ENCODE measurements at regions not wholly inside any gene's neighbourhood (a gene's known extent, or its start where the extent isn't known, plus 50 kb on each side); places are given as distances from the start of the nearest gene placed in this dataset.

DNA sequence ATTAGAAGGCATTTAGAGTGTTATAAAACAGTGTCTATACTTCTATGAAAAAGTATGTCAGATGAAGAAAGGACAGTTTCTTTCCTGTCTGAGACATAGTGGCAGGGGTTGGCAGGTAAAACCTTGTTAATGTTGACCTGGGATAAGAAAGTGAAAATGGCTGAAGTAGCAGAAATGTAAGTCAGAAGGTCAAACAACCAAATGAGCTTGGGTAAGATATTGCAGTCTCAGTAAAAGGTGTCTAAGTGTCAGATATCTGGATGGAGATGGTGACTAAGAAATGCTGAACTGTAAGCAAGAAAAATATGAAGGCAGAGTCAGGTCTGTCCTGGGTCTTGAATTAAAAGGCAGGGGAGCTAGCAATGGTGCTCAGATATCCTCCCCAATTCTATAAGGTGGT lies 400.3 kb downstream of the CD109 start:
- no peak for DNase-seq (ENCODE audit: low spot score)

DNA sequence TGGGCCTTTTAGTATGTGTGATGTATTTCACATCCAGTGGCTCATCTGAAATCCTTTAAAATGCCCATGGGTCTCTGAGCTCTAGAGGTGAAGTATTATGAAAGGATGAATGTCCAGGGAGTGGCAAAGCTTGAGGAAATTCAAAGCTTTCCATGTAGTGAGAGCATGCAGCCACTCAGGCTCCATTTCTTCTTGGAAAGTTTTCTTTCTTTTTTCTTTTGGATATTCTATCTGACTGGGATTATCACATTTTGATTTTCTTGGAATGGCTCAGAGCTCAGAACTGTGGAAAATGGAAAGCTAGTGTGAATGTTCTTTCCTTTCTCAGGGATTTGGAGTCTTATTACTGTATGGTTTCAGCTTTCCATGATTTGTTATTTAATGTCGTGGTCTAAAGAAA lies 397.4 kb downstream of the CD109 start:
- no peak for DNase-seq (ENCODE audit: low spot score)

DNA sequence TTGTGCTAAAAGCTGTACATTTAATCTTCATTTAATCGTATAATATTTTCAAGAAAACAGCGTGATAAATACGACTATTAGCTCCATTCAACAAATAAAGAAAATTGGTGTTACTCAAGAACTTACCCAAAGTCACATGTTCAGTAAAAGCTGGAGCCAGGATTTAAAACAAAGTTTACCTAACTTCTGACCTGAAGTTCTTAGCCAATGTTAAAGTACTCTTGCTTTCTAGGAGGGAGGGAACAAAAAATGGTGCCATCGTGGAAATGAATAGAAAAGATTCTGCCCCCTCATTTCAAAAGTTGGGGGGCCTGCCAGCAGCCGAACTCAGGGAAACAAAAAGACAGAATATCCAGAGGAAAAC lies 395.8 kb downstream of the CD109 start:
- DNase-seq (ENCODE audit: low spot score) = no peak

GRCh38 chr6:74091136-74091793 lies 395.3 kb downstream of the CD109 start:
- peak; percentile 45 for DNase-seq (ENCODE audit: low spot score)

DNA sequence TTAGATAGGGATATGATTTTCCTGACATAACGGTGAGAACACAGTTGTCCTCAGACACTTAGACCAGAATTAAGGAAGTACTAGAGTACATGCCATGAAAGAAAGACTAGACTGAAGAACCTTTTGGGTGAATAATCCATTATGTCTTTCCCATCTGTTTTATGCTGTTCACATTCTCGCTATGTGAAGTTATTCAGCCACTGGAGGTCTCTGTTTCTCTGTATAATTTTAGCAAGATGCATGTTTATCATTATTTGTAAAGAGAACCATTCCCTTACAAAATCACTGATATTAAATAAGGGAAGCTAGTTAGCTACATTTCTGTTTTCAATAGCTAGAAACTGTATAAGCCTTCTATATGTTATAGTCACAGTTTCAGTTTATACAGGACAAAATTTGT lies 391.9 kb downstream of the CD109 start:
- DNase-seq (ENCODE audit: low spot score) = no peak

GRCh38 chr6:74075896-74076295 lies 379.9 kb downstream of the CD109 start:
- DNase-seq (ENCODE audit: low spot score) = no peak

GRCh38 chr6:74075323-74075722 lies 379.3 kb downstream of the CD109 start:
- DNase-seq (ENCODE audit: low spot score) = no peak

DNA sequence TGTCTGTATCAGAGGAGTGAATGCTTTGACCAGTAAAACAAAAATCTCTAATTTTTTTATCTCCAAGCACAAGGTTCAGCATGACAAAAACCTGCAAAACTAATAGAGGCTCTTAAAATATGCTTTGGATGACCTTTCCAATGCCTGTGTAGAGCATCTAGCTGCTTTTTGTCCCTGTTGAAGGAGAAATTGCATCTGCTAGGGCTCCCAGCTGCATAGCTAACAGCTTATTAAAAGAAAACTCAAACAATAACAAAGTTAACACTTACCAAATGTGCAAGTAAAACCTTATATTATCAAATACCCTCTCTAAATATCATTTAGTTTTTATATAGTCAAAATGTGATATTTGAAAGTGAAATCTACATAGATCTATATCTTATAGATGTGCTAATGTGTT lies 378.6 kb downstream of the CD109 start:
- no peak for DNase-seq (ENCODE audit: low spot score)

DNA sequence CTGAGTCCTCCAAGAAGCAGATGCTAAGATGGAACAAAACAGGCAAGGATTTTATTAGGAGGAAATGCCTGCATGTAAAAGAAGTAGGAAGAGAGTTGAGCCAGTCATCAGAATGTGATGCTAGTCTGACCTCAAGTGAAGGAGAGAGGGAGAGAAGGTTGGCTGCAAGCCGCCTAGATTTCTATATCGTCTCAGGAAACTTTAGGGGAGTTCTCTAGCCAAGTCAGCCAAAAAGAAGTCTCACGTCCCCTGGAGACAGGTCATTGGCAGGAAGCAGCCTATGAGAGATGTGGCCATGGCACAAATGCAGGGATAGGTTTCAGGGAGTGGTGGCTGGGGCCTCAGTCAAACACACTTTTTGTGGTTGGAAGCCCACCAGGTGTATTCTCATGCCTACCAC lies 378.0 kb downstream of the CD109 start:
- DNase-seq (ENCODE audit: low spot score) = no peak

DNA sequence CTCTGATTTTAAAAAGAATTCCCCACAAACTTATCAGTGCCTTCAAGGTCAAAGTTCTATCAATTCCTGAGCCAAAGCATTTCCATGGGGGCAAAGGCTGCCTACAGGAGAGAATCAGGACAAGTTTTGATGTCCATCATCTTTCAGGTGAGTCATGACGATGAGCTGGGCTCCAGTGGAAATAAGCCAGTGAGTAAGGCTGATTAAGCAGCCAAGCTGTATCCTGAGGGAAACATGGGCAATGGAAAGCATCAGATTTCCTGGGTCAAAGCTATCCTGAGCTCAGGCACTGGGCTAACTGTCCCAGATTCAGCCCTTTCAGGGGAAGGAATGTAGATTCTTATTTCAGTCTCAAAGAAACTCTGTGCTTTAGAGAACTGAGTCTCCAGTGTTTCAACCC lies 377.4 kb downstream of the CD109 start:
- no peak for DNase-seq (ENCODE audit: low spot score)

- no peak for DNase-seq (ENCODE audit: low spot score)
Measured at GRCh38 chr6:74071214-74071613, 375.2 kb downstream of the CD109 start.

- DNase-seq (ENCODE audit: low spot score) = no peak
Measured at GRCh38 chr6:74070711-74071110, 374.7 kb downstream of the CD109 start.

DNA sequence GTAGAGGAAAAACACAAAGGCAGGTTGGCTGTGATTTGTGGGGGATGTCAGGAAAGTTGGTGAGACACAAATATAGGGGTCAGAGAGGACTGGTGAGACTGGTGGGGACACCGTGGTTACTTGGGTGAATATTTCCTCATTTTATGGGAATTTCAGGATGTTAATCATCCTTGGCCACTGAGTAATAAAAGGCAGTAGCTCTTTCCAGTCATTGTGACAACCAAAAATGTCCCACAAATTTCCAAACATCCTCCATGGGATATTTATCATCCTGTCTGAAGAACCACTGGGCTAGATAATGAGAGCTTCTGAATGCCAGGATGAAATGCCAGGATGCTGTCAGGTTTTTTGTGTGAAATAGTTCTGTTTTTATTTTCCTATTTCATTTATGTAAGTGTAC lies 374.1 kb downstream of the CD109 start:
- DNase-seq (ENCODE audit: low spot score) = no peak

- DNase-seq (ENCODE audit: low spot score) = no peak
Measured at GRCh38 chr6:74069089-74069581, 373.1 kb downstream of the CD109 start.

GRCh38 chr6:74066168-74066871 lies 370.3 kb downstream of the CD109 start:
- no peak for DNase-seq (ENCODE audit: low spot score)

- no peak for DNase-seq (ENCODE audit: low spot score)
Measured at GRCh38 chr6:74065705-74066104, 369.7 kb downstream of the CD109 start.

DNA sequence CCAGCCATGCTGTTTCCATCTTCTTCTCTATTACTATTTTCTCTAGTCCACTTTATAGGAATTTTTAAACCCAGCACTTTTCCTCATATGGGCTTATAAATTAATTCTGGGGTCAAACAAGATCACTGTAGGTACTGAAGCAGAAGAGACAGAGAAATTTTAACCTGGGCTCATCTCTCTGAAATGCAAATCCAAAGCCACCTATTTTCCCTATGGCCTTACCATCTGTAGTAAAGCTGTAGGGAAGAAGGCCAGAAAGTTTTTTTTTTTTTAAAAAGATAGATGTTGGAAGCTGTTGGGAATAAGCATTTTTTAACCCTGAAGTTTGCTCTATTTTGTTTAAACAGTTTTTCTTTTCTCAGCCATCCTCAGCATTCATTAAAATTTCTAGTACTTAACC lies 367.4 kb downstream of the CD109 start:
- no peak for DNase-seq (ENCODE audit: low spot score)

- no peak for DNase-seq (ENCODE audit: low spot score)
Measured at GRCh38 chr6:74061201-74061600, 365.2 kb downstream of the CD109 start.

DNA sequence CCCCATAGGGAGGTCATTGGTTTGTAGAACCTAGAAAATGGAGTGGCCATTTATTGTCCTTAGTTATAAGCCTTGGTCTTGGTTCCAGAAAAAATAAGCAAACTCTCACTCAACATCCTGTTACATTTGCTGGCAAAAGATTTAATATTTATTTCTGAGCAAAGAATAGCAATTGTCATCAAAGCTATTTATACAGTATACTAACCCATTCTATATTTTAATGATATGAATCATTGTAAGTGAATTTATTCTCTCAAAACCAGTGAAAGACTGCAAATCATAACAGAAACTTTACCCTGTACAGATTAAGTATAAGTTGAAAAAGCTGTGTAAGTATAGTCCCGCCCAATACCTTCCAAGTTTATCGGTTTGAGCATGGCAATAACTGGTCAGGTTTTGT lies 364.4 kb downstream of the CD109 start:
- DNase-seq (ENCODE audit: low spot score) = no peak

DNA sequence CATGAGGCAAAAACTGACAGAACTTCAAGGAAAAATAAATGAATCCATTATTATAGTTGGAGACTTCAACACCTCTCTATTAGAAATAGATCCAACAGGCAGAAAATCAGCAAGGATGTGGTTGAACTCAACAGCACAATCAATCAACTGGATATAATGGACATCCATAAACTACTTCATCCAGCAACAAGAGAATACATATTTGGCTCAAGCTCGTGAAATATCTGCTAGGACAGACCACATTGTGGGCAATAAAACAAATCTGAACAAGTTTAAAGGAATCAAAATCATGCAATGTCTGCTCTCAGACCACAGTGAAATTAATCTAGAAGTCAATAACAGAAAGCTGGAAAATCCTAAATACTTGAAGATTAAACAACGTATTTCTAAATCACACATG lies 362.6 kb downstream of the CD109 start:
- DNase-seq (ENCODE audit: low spot score) = no peak

GRCh38 chr6:74057326-74057725 lies 361.3 kb downstream of the CD109 start:
- no peak for DNase-seq (ENCODE audit: low spot score)

GRCh38 chr6:74054190-74054589 lies 358.2 kb downstream of the CD109 start:
- DNase-seq (ENCODE audit: low spot score) = no peak

DNA sequence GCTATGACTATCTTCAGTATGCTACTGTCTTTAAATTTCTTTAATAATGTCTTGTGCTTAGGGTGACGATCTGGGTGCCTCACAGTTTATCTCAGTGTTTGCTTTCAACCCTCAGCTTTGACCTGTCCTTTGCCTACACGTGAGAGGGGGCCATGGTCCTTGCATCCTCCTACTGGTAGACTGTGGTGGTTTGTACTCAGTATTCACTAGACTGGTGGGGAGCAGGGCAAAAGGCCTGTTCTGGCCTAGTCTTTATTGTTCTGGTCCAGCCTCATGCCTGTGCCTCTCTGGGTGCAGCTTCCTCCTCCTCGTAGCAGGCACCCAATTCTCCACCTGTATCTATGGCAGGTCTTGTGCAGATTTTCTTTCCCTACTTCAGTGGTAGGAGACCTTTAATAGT lies 354.9 kb downstream of the CD109 start:
- no peak for DNase-seq (ENCODE audit: low spot score)

GRCh38 chr6:74048387-74048786 lies 352.4 kb downstream of the CD109 start:
- DNase-seq (ENCODE audit: low spot score) = no peak

All from SK-N-DZ (cell line).